Uterus (tissue), 2 donors: ENCODE measurements at regions not wholly inside any gene's neighbourhood (a gene's known extent, or its start where the extent isn't known, plus 50 kb on each side); places are given as distances from the start of the nearest gene placed in this dataset.
"Not testable (repeated sequence)": the region's sequence is repeated elsewhere in the genome, so short reads cannot be mapped to it uniquely, and the experiment has no call there.

Source experiments
- CTCF ChIP-seq, 4 experiments: fragments of 200-600 bp in 2 of 4; fragments of 450-650 bp in 2 of 4; sonication (generic) in 2 of 4; IDR thresholded peaks; one replicate each; pipeline ENCODE4 v1.5.1; 2016 to 2019; ENCODE audit warnings: antibody characterized with exemption in 4 of 4, mild to moderate bottlenecking in 2 of 4, moderate library complexity in 1 of 4
- POLR2A ChIP-seq, 2 donors: fragments of 450-650 bp; IDR thresholded peaks; one replicate each; pipeline ENCODE4 v1.6.1; 2016; ENCODE audit warnings: antibody characterized with exemption in 2 of 2, mild to moderate bottlenecking in 1 of 2, moderate library complexity in 1 of 2

- TF ChIP-seq CTCF, POLR2A (IDR thresholded peaks at IDR 0.05): not testable (repeated sequence)
These were observed 182.4 kb upstream of the ZNF337 start for GRCh38 chr20:25879096-25879495.
